ENCODE measurements at regions not wholly inside any gene's neighbourhood (a gene's known extent, or its start where the extent isn't known, plus 50 kb on each side); places are given as distances from the start of the nearest gene placed in this dataset.

- no peak for FAIRE-seq
- ATAC-seq: no peak
- CTCF ChIA-PET: interaction anchor here (0.6 to 1.8 kb wide), 3 partner anchors 11 to 22 kb away, joined by 3 to 4 read pairs (median 4); no protein-coding TSS in a partner anchor
These were observed 401.9 kb downstream of the GATA3 start for GRCh38 chr10:8456386-8456785.

GRCh38 chr10:8460626-8461025 is 406.1 kb downstream of the GATA3 start:
- FAIRE-seq (no peak), DNase-seq (ENCODE audit: low read depth in 1 of 2, low spot score in 1 of 2) (no peak), ATAC-seq (no peak)
- ChIA-PET CTCF (no interaction called here), POLR2A (no interaction called here)
- peaks cover 10% of the 10 kb centered on the region; the same call in 2 of the 3 replicates for H3K9me3 ChIP-seq
- H3K4me2 ChIP-seq: no peak overlapping the region
- TF ChIP-seq MYC (IDR thresholded peaks at IDR 0.05; ENCODE audit: borderline replicate concordance, low read length): no peak
- TF ChIP-seq SREBF2 (IDR thresholded peaks at IDR 0.05): no peak
- no peak for TF ChIP-seq USF2 (IDR thresholded peaks at IDR 0.05)
- no peak for TF ChIP-seq CHD4 (IDR thresholded peaks at IDR 0.05; ENCODE audit: borderline replicate concordance)
- TF ChIP-seq FOXS1 (CRISPR knock-in tag; IDR thresholded peaks at IDR 0.05): no peak
- no peak for TF ChIP-seq ZNF302 (CRISPR knock-in tag; IDR thresholded peaks at IDR 0.05)
- no peak for TF ChIP-seq EHF (CRISPR knock-in tag; IDR thresholded peaks at IDR 0.05)
- TF ChIP-seq ZFP36 (IDR thresholded peaks at IDR 0.05; ENCODE audit: borderline replicate concordance, partially characterized antibody): no peak
- no peak for TF ChIP-seq E2F6 (IDR thresholded peaks at IDR 0.05; ENCODE audit: borderline replicate concordance, low read depth)
- TF ChIP-seq ELK1 (IDR thresholded peaks at IDR 0.05; ENCODE audit: low read depth, low read length): no peak
- no peak for TF ChIP-seq JUNB (IDR thresholded peaks at IDR 0.05)
- TF ChIP-seq NR3C1 (IDR thresholded peaks at IDR 0.05): no peak
- TF ChIP-seq SMC3 (IDR thresholded peaks at IDR 0.05): no peak
- TF ChIP-seq ZSCAN20 (CRISPR knock-in tag; IDR thresholded peaks at IDR 0.05): no peak
- no peak for TF ChIP-seq KDM5A (IDR thresholded peaks at IDR 0.05)
- no peak for TF ChIP-seq MAFK (IDR thresholded peaks at IDR 0.05; ENCODE audit: partially characterized antibody)
- no peak for TF ChIP-seq NPAS2 (CRISPR knock-in tag; IDR thresholded peaks at IDR 0.05; ENCODE audit: borderline replicate concordance)
- TF ChIP-seq CTCF (IDR thresholded peaks at IDR 0.05): no peak
- no peak for TF ChIP-seq RCOR1 (IDR thresholded peaks at IDR 0.05; ENCODE audit: low read depth, low read length)
- WGBS (ENCODE audit: missing lambda C conversion rate): 88% methylated on average over 1 of the region's 1 CpG
- H3K4me1 ChIP-seq: no peaks in the 10 kb centered on the region
- no peak overlapping the region for H3K4me3 ChIP-seq
- no peak overlapping the region for H3K27ac ChIP-seq

More at GRCh38 chr10:8456386-8456785, 401.9 kb downstream of the GATA3 start:
- Histone ChIP-seq H3K9me3 (peaks cover 10% of the 10 kb centered on the region; the same call in 2 of the 3 replicates), H3K4me2 (no peak overlapping the region), H3K4me1 (0 out of 3 replicates have a peak, but pooled peaks cover 6% of the 10 kb centered on the region), H3K27ac (no peak overlapping the region), H3K4me3 (no peak overlapping the region)
- POLR2A ChIA-PET: no interaction called here
- TF ChIP-seq CBX8 (IDR thresholded peaks at IDR 0.05) (no peak), RARB (CRISPR knock-in tag; IDR thresholded peaks at IDR 0.05) (no peak), KDM5A (IDR thresholded peaks at IDR 0.05) (no peak), HEYL (CRISPR knock-in tag; IDR thresholded peaks at IDR 0.05) (no peak)
- no peak for DNase-seq (ENCODE audit: low read depth in 1 of 2, low spot score in 1 of 2)
- WGBS (ENCODE audit: missing lambda C conversion rate): 38% methylated on average over 3 of the region's 3 CpGs
